ENCODE measurements at regions not wholly inside any gene's neighbourhood (a gene's known extent, or its start where the extent isn't known, plus 50 kb on each side); places are given as distances from the start of the nearest gene placed in this dataset.

- POLR2A ChIA-PET (ENCODE audit: unreplicated experiment): no interaction called here
Measured at GRCh38 chr16:86227801-86228200, 282.5 kb upstream of the FOXF1 start.

GRCh38 chr16:86228713-86229112 lies 281.6 kb upstream of the FOXF1 start:
- peaks cover 40% of the 10 kb centered on the region for H3K27me3 ChIP-seq (ENCODE audit: low read length)
- no peak for DNase-seq
- no peaks in the 10 kb centered on the region for H3K36me3 ChIP-seq (ENCODE audit: low read depth, low read length)
- ATAC-seq: no peak
- no TSS peak for BruUV-seq (replicated peaks)
- no peaks in the 10 kb centered on the region for H3F3A ChIP-seq (ENCODE audit: low read length, unreplicated experiment)
- no peaks in the 10 kb centered on the region for H3K9me3 ChIP-seq (ENCODE audit: low read length)
- H3K9ac ChIP-seq (ENCODE audit: low read length): no peak overlapping the region
- TF ChIP-seq EZH2phosphoT487 (IDR thresholded peaks at IDR 0.05; ENCODE audit: borderline replicate concordance, low read length): no peak
- TF ChIP-seq CTCF (conservative IDR thresholded peaks at IDR 0.05; ENCODE audit: low read depth, low read length): no peak
- no peak for TF ChIP-seq EZH2 (IDR thresholded peaks at IDR 0.05; ENCODE audit: low read length, unreplicated experiment)
- no peaks in the 10 kb centered on the region for H4K20me1 ChIP-seq (ENCODE audit: low read length)
- CTCF ChIA-PET: no interaction called here
- no peak overlapping the region for H3K4me3 ChIP-seq (ENCODE audit: low read length)
- POLR2A ChIA-PET (ENCODE audit: unreplicated experiment): no interaction called here
- H3K9me2 ChIP-seq (replicated peaks; ENCODE audit: low read length): no peaks in the 10 kb centered on the region
- peaks cover under 1% of the 10 kb centered on the region; the same call in 1 of the 2 replicates for H3K4me1 ChIP-seq (ENCODE audit: insufficient read depth, low read length)
- no peaks in the 10 kb centered on the region for H3K79me2 ChIP-seq (ENCODE audit: low read length)
- H2AFZ ChIP-seq (ENCODE audit: low read length): no peak overlapping the region
- intact Hi-C loops (cut with micrococcal nuclease): no loop called here
- H3K27ac ChIP-seq (ENCODE audit: low read length): no peak overlapping the region
- no peak overlapping the region for H3K4me2 ChIP-seq (ENCODE audit: low read length)

More at GRCh38 chr16:86227801-86228200, 282.5 kb upstream of the FOXF1 start:
- no peak for TF ChIP-seq EZH2 (IDR thresholded peaks at IDR 0.05; ENCODE audit: low read length, unreplicated experiment)
- TF ChIP-seq EZH2phosphoT487 (IDR thresholded peaks at IDR 0.05; ENCODE audit: borderline replicate concordance, low read length): no peak
- no peak for TF ChIP-seq CTCF (conservative IDR thresholded peaks at IDR 0.05; ENCODE audit: low read depth, low read length)
- no peak for ATAC-seq
- Histone ChIP-seq H3K79me2 (ENCODE audit: low read length) (no peaks in the 10 kb centered on the region), H3K4me3 (ENCODE audit: low read length) (no peak overlapping the region), H3F3A (ENCODE audit: low read length, unreplicated experiment) (no peaks in the 10 kb centered on the region), H3K27me3 (ENCODE audit: low read length) (peaks cover 38% of the 10 kb centered on the region), H3K4me2 (ENCODE audit: low read length) (no peak overlapping the region), H3K36me3 (ENCODE audit: low read depth, low read length) (no peaks in the 10 kb centered on the region), H4K20me1 (ENCODE audit: low read length) (no peaks in the 10 kb centered on the region), H3K27ac (ENCODE audit: low read length) (no peak overlapping the region), H3K9ac (ENCODE audit: low read length) (no peak overlapping the region), H3K9me3 (ENCODE audit: low read length) (no peaks in the 10 kb centered on the region), H3K9me2 (replicated peaks; ENCODE audit: low read length) (no peaks in the 10 kb centered on the region), H2AFZ (ENCODE audit: low read length) (no peak overlapping the region), H3K4me1 (ENCODE audit: insufficient read depth, low read length) (peaks cover 9% of the 10 kb centered on the region)
- CTCF ChIA-PET: no interaction called here
- intact Hi-C loops (cut with micrococcal nuclease): no loop called here
- no TSS peak for BruUV-seq (replicated peaks)
- no peak for DNase-seq

- DNase-seq (no peak), ATAC-seq (no peak)
- Histone ChIP-seq H3F3A (ENCODE audit: low read length, unreplicated experiment) (no peaks in the 10 kb centered on the region), H3K9me2 (replicated peaks; ENCODE audit: low read length) (no peaks in the 10 kb centered on the region), H2AFZ (ENCODE audit: low read length) (no peak overlapping the region), H3K4me1 (ENCODE audit: insufficient read depth, low read length) (no peaks in the 10 kb centered on the region), H3K9ac (ENCODE audit: low read length) (no peak overlapping the region), H4K20me1 (ENCODE audit: low read length) (no peaks in the 10 kb centered on the region), H3K79me2 (ENCODE audit: low read length) (no peaks in the 10 kb centered on the region), H3K36me3 (ENCODE audit: low read depth, low read length) (no peaks in the 10 kb centered on the region), H3K27me3 (ENCODE audit: low read length) (peaks cover 40% of the 10 kb centered on the region), H3K9me3 (ENCODE audit: low read length) (no peaks in the 10 kb centered on the region), H3K4me3 (ENCODE audit: low read length) (no peak overlapping the region), H3K27ac (ENCODE audit: low read length) (no peak overlapping the region), H3K4me2 (ENCODE audit: low read length) (no peak overlapping the region)
- BruUV-seq (replicated peaks): no TSS peak
- ChIA-PET CTCF (no interaction called here), POLR2A (ENCODE audit: unreplicated experiment) (no interaction called here)
- no peak for TF ChIP-seq CTCF (conservative IDR thresholded peaks at IDR 0.05; ENCODE audit: low read depth, low read length)
- TF ChIP-seq EZH2phosphoT487 (IDR thresholded peaks at IDR 0.05; ENCODE audit: borderline replicate concordance, low read length): no peak
- no peak for TF ChIP-seq EZH2 (IDR thresholded peaks at IDR 0.05; ENCODE audit: low read length, unreplicated experiment)
- intact Hi-C loops (cut with micrococcal nuclease): no loop called here
Measured at GRCh38 chr16:86229283-86229682, 281.0 kb upstream of the FOXF1 start.

Data from PC-3 (cell line).